ENCODE measurements at regions not wholly inside any gene's neighbourhood (a gene's known extent, or its start where the extent isn't known, plus 50 kb on each side); places are given as distances from the start of the nearest gene placed in this dataset.
"Not testable (repeated sequence)": the region's sequence is repeated elsewhere in the genome, so short reads cannot be mapped to it uniquely, and the experiment has no call there.

DNA sequence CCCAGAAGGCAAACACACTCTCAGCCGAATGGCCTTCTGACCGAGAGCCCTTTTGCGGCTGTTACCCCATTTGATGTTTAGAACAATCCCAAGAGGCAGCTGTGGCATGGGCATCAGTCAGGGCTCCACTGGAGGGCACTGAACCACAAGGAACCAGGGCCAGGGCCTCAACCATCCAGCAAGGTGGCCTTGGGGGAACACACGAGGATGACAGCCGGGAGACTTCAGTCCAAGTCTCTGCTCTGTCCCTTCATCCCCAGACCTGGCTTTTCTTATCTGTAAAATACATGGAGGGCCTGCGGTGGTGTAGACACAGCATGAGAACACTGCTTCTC, 63.6 kb upstream of the INSIG1 start:
- Mint-ChIP-seq H3K27me3 (peaks cover 7% of the 10 kb centered on the region), H3K9me3 (no peaks in the 10 kb centered on the region), H3K4me3 (no peak overlapping the region), H3K27ac (no peak overlapping the region), H3K36me3 (no peaks in the 10 kb centered on the region), H3K4me1 (peaks cover 1% of the 10 kb centered on the region)
- DNase-seq, result no peak

- Mint-ChIP-seq H3K4me3 (no peak overlapping the region), H3K27ac (no peak overlapping the region), H3K9me3 (no peaks in the 10 kb centered on the region), H3K27me3 (peaks cover 14% of the 10 kb centered on the region), H3K4me1 (peaks cover 2% of the 10 kb centered on the region), H3K36me3 (no peaks in the 10 kb centered on the region)
- no peak for DNase-seq
These were observed 62.5 kb upstream of the INSIG1 start for GRCh38 chr7:155234950-155235789.

GRCh38 chr7:155236386-155236785, 61.3 kb upstream of the INSIG1 start:
- Mint-ChIP-seq H3K36me3 (no peaks in the 10 kb centered on the region), H3K4me1 (peaks cover 2% of the 10 kb centered on the region), H3K27ac (no peak overlapping the region), H3K9me3 (no peaks in the 10 kb centered on the region), H3K4me3 (no peak overlapping the region), H3K27me3 (peaks cover 14% of the 10 kb centered on the region)
- DNase-seq, result no peak

DNA sequence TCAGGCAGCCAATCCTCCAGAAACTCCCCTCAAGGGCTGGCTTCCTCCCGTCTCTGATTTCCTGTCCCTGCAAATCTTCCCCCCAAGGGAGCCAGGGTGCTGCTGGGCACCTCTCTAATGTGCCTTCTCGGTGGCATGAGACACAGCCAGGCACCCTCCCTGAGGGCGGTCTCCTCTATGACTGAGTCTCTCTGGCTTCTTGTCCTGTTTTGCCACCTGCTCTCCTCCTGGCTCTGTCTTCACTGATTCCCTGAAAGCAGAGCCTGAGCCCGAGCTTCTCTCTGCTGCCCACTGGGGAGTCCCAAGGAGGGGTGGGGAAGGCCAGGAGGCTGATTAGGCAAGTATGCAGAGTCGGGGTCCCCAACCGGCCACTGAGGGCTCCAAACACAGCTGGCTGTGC, 60.4 kb upstream of the INSIG1 start:
- no peak for DNase-seq
- H3K27ac Mint-ChIP-seq, result no peak overlapping the region
- H3K27me3 Mint-ChIP-seq, result peaks cover 14% of the 10 kb centered on the region
- peaks cover 2% of the 10 kb centered on the region for H3K4me1 Mint-ChIP-seq
- no peak overlapping the region for H3K4me3 Mint-ChIP-seq
- H3K9me3 Mint-ChIP-seq, result no peaks in the 10 kb centered on the region
- no peaks in the 10 kb centered on the region for H3K36me3 Mint-ChIP-seq

DNA sequence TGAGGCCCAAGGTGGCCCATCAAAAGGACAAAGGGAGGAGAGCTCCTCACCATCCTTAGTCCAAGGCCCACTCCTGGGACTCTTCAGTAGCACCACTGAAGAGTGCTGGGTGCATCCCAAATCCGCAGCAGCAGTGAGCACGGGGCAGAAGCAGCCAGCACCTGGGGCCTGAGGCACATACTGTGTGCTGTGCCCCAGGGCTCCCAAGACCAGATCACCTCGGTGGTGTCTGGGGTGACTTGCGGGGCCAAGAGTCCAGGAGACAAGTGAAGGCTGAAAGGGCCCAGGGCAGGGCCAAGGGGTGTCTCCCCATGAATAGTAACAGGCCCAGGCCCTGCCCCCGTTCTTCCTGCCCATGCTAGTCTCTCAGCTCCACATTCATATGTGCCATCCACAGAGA, 59.9 kb upstream of the INSIG1 start:
- H3K27ac Mint-ChIP-seq, result no peak overlapping the region
- no peaks in the 10 kb centered on the region for H3K9me3 Mint-ChIP-seq
- peaks cover 2% of the 10 kb centered on the region for H3K4me1 Mint-ChIP-seq
- H3K36me3 Mint-ChIP-seq, result no peaks in the 10 kb centered on the region
- DNase-seq, result no peak
- no peak overlapping the region for H3K4me3 Mint-ChIP-seq
- H3K27me3 Mint-ChIP-seq, result peaks cover 14% of the 10 kb centered on the region

- not testable (repeated sequence) for H3K9me3 Mint-ChIP-seq, H3K4me3 Mint-ChIP-seq, H3K36me3 Mint-ChIP-seq, H3K4me1 Mint-ChIP-seq, H3K27ac Mint-ChIP-seq, DNase-seq
- peaks cover 14% of the 10 kb centered on the region for H3K27me3 Mint-ChIP-seq
These were observed 58.1 kb upstream of the INSIG1 start for GRCh38 chr7:155239431-155240087.

GRCh38 chr7:155244675-155245074, 53.0 kb upstream of the INSIG1 start:
- H3K27ac Mint-ChIP-seq, result no peak overlapping the region
- H3K9me3 Mint-ChIP-seq, result no peaks in the 10 kb centered on the region
- no peaks in the 10 kb centered on the region for H3K36me3 Mint-ChIP-seq
- peaks cover 2% of the 10 kb centered on the region for H3K27me3 Mint-ChIP-seq
- H3K4me1 Mint-ChIP-seq, result no peaks in the 10 kb centered on the region
- no peak overlapping the region for H3K4me3 Mint-ChIP-seq
- no peak for DNase-seq

GRCh38 chr7:155247479-155248365, 50.0 kb upstream of the INSIG1 start:
- Mint-ChIP-seq H3K27me3 (no peaks in the 10 kb centered on the region), H3K9me3 (no peaks in the 10 kb centered on the region), H3K4me1 (no peaks in the 10 kb centered on the region), H3K4me3 (no peak overlapping the region), H3K27ac (no peak overlapping the region), H3K36me3 (no peaks in the 10 kb centered on the region)
- DNase-seq, result no peak

Data from activated naive CD8-positive, alpha-beta T cell treated with anti-CD3 and anti-CD28 coated beads for 36 hours (primary cell).